Body of pancreas (tissue), 4 donors: ENCODE measurements at regions not wholly inside any gene's neighbourhood (a gene's known extent, or its start where the extent isn't known, plus 50 kb on each side); places are given as distances from the start of the nearest gene placed in this dataset.
"Not testable (repeated sequence)": the region's sequence is repeated elsewhere in the genome, so short reads cannot be mapped to it uniquely, and the experiment has no call there.

Source experiments
- CTCF ChIP-seq, 7 experiments: fragments of 450-650 bp in 4 of 7; fragments of 200-600 bp in 3 of 7; sonication (generic) in 3 of 7; IDR thresholded peaks; one replicate each; pipeline ENCODE4 v1.5.1; 2016 to 2019; ENCODE audit warnings: antibody characterized with exemption in 7 of 7
- POLR2A ChIP-seq, 3 donors: fragments of 450-650 bp; IDR thresholded peaks; one replicate each; pipeline ENCODE4 v1.6.1; 2016; ENCODE audit warnings: antibody characterized with exemption in 3 of 3, mild to moderate bottlenecking in 2 of 3

GRCh38 chr6:167671379-167671976, 155.2 kb upstream of the AFDN start:
- TF ChIP-seq CTCF (IDR thresholded peaks at IDR 0.05), result peak in 2 of 7 experiments; percentile 27 to 31
- not testable (repeated sequence) for TF ChIP-seq POLR2A (IDR thresholded peaks at IDR 0.05)
